ENCODE measurements at regions not wholly inside any gene's neighbourhood (a gene's known extent, or its start where the extent isn't known, plus 50 kb on each side); places are given as distances from the start of the nearest gene placed in this dataset.

DNA sequence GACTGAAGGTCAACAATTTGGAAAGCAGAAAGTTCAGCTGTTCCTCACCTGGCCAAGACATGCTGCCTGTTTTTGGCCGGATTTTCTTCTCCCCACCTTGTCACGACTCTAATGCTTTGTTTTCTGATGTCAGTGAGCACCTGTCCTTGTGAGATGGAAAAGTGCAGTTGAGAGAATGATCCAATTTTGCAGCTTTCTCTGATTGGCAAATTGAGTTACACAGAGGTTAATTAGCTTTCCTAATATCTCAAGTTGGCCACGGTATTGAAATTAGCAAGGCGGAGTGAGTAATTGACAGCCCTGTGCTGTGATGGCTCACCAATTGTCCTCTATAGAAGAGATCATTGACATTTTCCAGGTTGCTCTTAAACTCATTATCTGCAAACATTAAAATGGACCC is 126.8 kb upstream of the VCX3A start:
- CTCF ChIA-PET = interaction anchor here (1.0 kb wide), 1 partner anchor 9 kb away, joined by 3 read pairs; no protein-coding TSS in a partner anchor
- POLR2A ChIA-PET = no interaction called here
- TF ChIP-seq, protein P1, sequence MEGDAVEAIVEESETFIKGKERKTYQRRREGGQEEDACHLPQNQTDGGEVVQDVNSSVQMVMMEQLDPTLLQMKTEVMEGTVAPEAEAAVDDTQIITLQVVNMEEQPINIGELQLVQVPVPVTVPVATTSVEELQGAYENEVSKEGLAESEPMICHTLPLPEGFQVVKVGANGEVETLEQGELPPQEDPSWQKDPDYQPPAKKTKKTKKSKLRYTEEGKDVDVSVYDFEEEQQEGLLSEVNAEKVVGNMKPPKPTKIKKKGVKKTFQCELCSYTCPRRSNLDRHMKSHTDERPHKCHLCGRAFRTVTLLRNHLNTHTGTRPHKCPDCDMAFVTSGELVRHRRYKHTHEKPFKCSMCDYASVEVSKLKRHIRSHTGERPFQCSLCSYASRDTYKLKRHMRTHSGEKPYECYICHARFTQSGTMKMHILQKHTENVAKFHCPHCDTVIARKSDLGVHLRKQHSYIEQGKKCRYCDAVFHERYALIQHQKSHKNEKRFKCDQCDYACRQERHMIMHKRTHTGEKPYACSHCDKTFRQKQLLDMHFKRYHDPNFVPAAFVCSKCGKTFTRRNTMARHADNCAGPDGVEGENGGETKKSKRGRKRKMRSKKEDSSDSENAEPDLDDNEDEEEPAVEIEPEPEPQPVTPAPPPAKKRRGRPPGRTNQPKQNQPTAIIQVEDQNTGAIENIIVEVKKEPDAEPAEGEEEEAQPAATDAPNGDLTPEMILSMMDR (IDR thresholded peaks at IDR 0.05; ENCODE audit: control extremely low read depth, extremely low read depth, low read depth, missing control alignments) = no peak
- DNase-seq (ENCODE audit: extremely low spot score) = no peak

DNA sequence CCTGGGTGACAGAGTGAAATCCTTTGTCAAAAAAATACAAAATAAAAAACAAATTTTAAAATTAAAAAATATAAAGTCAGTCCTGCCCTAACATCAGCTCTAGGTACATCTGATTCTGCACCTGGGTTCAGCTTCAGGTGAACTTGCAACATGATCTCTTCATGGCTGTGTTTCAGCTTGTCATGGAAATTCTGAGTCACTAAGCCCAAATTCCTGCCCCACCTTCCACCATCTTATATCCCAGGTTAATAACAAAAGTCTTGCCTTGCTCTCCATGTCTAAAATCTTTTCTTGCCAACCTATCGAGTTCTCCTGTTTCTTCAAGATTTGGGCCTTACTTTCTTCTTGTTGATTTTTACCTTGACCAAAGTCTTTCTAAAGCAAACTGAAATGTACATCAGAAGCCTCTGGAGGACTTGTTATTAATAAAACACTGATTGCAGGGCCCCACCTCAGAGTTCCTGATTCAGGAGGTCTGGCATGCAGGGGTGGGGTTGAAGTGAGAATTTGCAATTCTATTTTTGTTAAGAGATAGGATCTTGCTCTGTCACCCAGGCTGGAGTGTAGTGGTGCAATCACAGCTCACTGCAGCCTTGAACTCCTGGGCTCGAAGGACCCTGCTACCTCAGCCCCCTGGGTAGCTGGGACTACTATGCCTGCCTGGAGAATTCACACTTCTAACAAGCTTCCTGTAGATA is 125.8 kb upstream of the VCX3A start:
- CTCF ChIA-PET = interaction anchor here (0.8 kb wide), 1 partner anchor 18 kb away, joined by 3 read pairs; no protein-coding TSS in a partner anchor
- POLR2A ChIA-PET = no interaction called here
- TF ChIP-seq, protein P1 (IDR thresholded peaks at IDR 0.05; ENCODE audit: control extremely low read depth, extremely low read depth, low read depth, missing control alignments) = no peak
- no peak for DNase-seq (ENCODE audit: extremely low spot score)

DNA sequence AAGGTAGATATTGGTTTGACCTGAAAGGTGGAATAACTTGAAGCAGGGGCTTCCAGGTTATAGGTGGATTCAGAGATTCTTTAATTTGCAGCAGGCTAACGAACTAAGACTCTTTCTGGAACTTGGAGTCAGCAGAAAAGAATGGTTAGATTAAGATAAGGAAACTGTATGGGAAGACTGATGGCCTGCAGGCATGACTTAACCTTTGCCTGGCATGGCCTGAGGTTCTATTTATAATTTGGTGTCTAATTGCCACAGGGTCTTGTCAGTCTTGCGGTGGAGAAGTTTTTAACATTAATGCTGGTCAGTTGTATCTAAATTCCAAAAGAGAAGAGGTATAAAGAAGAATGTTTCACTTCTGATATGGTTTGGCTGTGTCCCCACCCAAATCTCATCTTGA is 110.3 kb upstream of the VCX3A start:
- no peak for DNase-seq (ENCODE audit: extremely low spot score)
- CTCF ChIA-PET = no interaction called here
- TF ChIP-seq, protein P1 (IDR thresholded peaks at IDR 0.05; ENCODE audit: control extremely low read depth, extremely low read depth, low read depth, missing control alignments) = no peak
- POLR2A ChIA-PET = no interaction called here

DNA sequence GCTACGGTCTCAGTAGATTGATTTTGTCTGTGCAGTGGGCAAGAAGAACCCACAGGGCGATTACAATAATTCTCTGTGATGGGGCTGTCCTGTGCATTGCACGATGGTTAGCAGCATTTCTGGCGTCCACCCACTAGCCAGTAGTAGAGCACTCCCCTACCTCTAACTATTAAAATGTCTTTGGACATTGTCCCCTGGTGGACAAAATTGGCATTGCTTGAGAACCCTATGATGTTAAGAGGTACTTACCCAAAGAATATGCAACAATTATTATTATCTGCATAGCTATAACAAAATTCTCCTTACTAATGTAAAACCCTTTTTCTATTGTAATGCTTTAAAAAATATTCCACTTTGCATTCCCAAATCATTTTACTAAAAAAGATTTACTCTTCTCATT is 109.5 kb upstream of the VCX3A start:
- TF ChIP-seq, protein P1 (IDR thresholded peaks at IDR 0.05; ENCODE audit: control extremely low read depth, extremely low read depth, low read depth, missing control alignments) = no peak
- ChIA-PET POLR2A (no interaction called here), CTCF (no interaction called here)
- DNase-seq (ENCODE audit: extremely low spot score) = no peak

DNA sequence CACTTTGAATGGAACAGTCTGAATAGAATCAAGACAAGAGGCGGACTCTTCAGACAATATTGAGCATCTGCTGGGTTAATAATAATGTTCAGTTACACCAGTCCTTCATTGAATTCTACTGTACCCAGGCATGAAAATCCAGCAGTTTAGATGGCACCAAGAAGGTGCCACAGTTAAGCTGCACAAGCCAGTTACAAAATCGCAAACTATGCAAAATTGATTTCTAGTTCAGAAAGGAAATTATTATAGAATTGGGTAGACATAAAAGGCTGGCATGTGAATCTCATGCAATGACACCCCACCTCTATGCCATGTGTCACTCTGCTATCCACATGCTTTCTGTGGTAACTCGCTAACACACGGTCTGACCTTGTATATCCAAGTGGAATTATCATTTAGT is 105.8 kb upstream of the VCX3A start:
- ChIA-PET POLR2A (no interaction called here), CTCF (no interaction called here)
- TF ChIP-seq, protein P1 (IDR thresholded peaks at IDR 0.05; ENCODE audit: control extremely low read depth, extremely low read depth, low read depth, missing control alignments) = no peak

DNA sequence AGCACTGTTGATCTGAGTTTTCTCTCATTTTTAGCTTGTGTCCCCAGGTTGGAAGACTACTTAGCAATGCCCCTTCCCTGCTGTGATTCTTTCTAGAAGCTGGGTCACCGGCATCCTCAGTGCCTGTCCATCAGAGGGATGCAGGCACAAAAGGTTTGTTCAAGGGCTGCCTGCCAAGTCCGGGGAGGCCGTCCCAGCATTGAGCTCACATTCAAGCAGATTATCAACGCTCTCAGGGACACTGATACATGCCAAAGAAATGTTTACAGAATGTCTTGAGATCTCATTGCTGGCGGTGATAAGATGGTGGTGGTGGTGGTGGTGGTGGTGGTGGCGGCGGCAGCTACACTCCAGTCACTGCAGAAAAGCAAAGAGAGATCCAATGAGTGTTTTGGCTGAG is 79.6 kb upstream of the VCX3A start:
- TF ChIP-seq, protein P1 (IDR thresholded peaks at IDR 0.05; ENCODE audit: control extremely low read depth, extremely low read depth, low read depth, missing control alignments) = no peak
- DNase-seq (ENCODE audit: extremely low spot score) = no peak
- CTCF ChIA-PET = no interaction called here
- POLR2A ChIA-PET = no interaction called here

More for the DNA sequence above, 105.8 kb upstream of the VCX3A start:
- no peak for DNase-seq (ENCODE audit: extremely low spot score)

Measured in GM10248 (cell line).